HCT116 (cell line): ENCODE measurements at regions not wholly inside any gene's neighbourhood (a gene's known extent, or its start where the extent isn't known, plus 50 kb on each side); places are given as distances from the start of the nearest gene placed in this dataset.

Experiments used
- POLR2A ChIP-seq: IDR thresholded peaks from 2 replicates; pipeline ENCODE4 v1.7.0; 2011; ENCODE audit warnings: borderline replicate concordance; ENCODE audit not compliant: insufficient read depth, insufficient read length; ENCODE audit errors: extremely low read depth
- REST ChIP-seq: IDR thresholded peaks from 2 replicates; pipeline ENCODE4 v1.6.1; 2012; ENCODE audit warnings: low read depth
- ZNF274 ChIP-seq: fragments of 200-500 bp; sonication (Bioruptor generic); IDR thresholded peaks from 2 replicates; pipeline ENCODE4 v1.6.1; 2014; ENCODE audit warnings: mild to moderate bottlenecking, low read depth, low read length, inconsistent platforms

GRCh38 chr4:36722986-36723385, 441.6 kb downstream of the DTHD1 start:
- TF ChIP-seq ZNF274: no peak
- no peak for TF ChIP-seq POLR2A
- no peak for TF ChIP-seq REST
